HG03432 (cell line): ENCODE measurements at regions not wholly inside any gene's neighbourhood (a gene's known extent, or its start where the extent isn't known, plus 50 kb on each side); places are given as distances from the start of the nearest gene placed in this dataset.
A peak's percentile ranks its signal among the peaks of the same experiment; 100 is the strongest.
"Not testable (repeated sequence)": the region's sequence is repeated elsewhere in the genome, so short reads cannot be mapped to it uniquely, and the experiment has no call there.

Experiments
- ATAC-seq: cut with Tn5 transposase; IDR thresholded peaks from one replicate; pipeline ENCODE4 v1.9.1; 2021; ENCODE audit warnings: mild to moderate bottlenecking, moderate library complexity; ENCODE audit not compliant: unreplicated experiment

DNA sequence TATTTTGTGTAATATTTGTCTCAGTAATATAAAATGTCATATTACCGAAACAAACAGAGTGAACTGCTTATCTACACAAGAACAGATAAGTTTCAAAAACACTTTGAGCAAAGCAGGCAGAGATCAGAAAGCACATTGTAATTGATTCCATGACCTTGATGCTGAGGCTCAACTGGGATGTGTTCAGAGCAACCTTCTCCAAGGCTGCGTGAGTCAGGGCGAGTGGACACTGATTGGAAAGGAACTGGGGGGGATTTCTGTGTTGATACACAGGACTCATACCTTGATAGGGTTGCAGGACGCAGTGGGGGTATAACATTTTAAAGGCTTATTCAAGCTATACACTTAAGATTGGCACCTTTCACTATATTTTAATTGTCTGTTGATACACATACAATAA lies 1136.3 kb downstream of the UQCRFS1 start:
- ATAC-seq: no peak

DNA sequence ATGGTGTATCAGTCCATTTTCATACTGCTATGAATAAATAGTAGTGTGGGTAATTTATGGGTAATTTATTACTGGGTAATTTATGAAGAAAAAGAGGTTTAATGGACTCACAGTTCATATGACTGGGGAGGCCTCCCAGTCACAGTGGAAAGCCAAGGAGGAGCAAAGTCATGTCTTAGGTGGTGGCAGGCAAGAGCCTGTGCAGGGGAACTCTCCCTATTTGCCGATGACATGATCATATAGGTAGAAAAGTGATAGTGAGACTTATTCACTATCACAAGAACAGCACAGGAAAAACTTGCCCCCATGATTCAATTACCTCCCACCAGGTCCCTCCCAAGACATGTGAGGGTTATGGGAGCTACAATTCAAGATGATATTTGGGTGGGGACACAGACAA lies 1137.7 kb downstream of the UQCRFS1 start:
- no peak for ATAC-seq

DNA sequence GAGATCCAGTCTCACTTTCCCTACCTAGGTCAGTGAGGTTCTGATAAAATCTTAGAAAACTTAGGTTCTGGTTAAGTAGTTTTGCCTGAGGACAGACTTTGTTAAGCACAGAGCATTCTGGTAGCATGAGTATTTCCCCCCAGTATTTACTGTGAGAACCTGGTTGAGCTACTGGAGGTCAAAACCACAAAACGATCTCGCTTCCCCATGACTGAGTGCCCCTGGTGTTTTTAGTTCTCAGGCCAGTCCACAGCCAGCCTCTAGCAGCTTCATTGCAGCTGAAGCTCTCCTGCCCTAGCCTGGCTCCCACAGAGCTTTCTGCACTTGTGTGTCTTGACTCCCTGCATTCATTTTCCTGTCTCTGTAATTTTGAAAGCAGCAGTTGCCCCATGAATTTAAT lies 1138.2 kb downstream of the UQCRFS1 start:
- peak; percentile 60 for ATAC-seq

- no peak for ATAC-seq
Measured at GRCh38 chr19:28067882-28068281, 1145.1 kb downstream of the UQCRFS1 start.

DNA sequence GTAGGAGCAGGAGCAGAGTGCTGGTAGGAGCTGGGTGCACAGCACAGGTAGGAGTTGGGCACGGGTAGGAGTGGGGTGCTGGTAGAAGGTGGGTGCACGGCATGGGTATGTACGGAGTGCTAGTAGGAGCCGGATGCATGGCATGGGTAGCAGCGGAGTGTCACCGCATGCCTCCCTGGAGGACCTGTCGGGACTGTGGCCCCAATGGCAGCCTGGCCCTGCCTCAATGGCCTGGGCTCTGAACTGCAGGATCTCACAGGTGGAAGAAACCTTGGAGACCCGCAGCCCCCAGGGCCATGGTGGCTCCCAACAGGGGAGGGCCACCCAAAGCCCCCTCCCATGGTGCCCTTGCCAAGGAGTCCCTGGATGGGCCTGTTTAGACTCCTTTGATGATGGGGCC lies 1146.0 kb downstream of the UQCRFS1 start:
- ATAC-seq: no peak

DNA sequence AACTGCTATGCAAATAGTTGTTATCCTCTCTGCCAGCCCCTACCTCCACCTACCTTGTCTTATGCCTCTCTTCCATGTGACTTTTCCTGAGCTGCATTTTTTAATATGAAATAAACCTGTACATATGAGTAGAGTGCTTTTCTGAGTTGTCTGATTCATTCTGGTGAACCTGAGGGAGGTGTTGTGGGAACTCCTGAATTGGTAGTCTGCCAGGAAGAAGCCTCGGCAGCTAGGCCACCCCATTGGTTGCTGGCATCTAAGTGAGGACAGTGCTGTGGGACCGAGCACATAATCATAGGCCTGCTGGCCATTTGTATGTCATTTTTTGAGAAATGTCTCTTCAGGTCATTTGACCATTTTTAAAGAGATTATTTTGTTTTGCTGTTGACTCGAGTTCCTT lies 1146.8 kb downstream of the UQCRFS1 start:
- ATAC-seq: no peak

GRCh38 chr19:28065026-28065425 lies 1147.9 kb downstream of the UQCRFS1 start:
- ATAC-seq: no peak

- ATAC-seq: no peak
Measured at GRCh38 chr19:28063702-28064101, 1149.2 kb downstream of the UQCRFS1 start.

GRCh38 chr19:28061111-28061510 lies 1151.8 kb downstream of the UQCRFS1 start:
- ATAC-seq: no peak

- not testable (repeated sequence) for ATAC-seq
Measured at GRCh38 chr19:28057026-28057425, 1155.9 kb downstream of the UQCRFS1 start.

DNA sequence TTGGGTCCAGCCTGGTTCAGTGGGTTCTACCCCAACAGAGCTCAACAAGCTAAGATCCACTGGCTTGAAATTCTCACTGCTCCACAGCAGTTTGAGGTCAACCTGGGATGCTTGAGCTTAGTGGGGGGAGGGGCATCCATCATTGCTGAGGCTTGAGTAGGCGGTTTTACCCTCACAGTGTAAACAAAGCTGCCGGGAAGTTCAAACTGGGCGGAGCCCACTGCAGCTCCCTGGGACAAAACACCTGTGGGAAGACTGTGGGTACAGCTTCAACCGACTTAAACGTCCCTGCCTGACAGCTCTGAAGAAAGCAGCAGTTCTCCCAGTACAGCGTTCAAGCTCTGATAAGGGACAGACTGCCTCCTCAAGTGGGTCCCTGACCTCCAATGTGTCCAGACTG lies 1161.9 kb downstream of the UQCRFS1 start:
- ATAC-seq: no peak

DNA sequence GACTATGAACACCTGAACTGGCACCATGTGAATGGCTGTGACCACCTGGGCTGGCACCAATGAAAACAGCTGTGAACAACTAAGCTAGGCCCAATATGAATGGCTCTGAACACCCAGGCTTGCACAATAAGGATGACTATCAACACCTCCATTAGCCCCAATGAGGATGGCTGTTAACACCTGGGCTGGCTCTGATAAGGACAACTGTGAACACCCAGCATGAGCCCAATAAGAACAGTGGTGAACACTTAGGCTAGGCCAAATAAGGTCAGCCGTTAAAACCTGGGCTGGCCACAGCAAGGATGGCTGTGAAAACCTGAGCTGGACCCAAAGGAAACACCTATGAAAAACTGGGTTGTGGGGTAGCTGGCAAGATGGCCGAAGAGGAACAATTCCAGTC lies 1163.1 kb downstream of the UQCRFS1 start:
- ATAC-seq: no peak

DNA sequence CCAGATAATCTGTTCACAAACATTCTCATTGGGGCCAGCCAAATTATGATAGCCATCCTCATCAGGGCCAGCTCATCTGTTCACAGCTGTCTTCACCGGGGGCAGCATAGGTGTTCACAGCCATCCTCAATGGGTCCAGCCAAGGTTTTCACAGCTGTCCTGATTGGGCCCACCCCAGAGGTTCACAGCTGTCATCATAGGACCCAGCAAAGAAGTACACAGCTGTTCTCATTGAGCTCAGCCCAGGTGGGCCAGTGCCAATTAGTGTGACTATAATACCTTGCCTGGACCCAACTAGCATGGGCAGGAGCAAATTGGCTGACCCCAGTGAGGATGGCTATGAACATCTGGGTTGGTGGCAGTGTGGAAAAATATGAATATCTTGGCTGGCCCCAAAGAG lies 1166.0 kb downstream of the UQCRFS1 start:
- no peak for ATAC-seq

- ATAC-seq: no peak
Measured at GRCh38 chr19:28045621-28046020, 1167.3 kb downstream of the UQCRFS1 start.

DNA sequence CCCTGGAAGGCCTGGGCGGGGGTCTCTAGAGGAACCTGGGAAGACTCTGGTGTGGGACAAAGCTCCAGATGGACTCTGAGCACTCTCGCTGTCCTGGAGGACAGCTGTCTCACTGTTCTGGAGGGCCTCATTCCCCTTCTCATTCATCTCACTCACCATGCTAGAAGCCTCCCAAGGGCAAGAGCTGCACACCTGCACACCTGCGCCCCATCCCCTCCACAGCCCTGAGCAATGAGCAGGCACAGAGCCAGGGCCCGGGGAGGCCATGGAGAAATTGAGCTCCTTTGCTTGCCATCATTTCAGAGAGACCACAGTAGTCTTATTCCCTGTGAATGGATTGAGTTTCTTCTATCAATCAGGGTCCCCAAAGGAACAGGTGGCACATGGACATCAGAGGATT lies 1168.5 kb downstream of the UQCRFS1 start:
- no peak for ATAC-seq

DNA sequence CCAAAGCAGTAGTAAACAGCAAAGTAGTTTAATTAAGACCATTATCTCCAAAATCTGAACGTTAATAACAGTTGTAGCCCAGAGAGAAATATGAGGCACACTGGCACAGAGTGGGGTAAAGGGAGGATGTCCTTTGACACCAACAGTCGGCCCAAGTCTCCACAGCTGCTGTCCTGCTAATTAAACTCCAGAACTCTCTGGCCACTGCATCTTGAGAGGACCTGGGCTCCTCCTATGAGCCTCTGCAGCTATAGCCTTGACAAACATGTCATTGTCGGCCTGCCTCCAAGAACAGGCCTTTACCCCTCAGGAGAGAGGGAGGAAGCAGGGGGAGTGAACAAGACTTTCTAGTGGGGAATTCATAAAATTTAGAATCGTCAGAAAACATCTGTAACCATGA lies 1170.4 kb downstream of the UQCRFS1 start:
- ATAC-seq: no peak

DNA sequence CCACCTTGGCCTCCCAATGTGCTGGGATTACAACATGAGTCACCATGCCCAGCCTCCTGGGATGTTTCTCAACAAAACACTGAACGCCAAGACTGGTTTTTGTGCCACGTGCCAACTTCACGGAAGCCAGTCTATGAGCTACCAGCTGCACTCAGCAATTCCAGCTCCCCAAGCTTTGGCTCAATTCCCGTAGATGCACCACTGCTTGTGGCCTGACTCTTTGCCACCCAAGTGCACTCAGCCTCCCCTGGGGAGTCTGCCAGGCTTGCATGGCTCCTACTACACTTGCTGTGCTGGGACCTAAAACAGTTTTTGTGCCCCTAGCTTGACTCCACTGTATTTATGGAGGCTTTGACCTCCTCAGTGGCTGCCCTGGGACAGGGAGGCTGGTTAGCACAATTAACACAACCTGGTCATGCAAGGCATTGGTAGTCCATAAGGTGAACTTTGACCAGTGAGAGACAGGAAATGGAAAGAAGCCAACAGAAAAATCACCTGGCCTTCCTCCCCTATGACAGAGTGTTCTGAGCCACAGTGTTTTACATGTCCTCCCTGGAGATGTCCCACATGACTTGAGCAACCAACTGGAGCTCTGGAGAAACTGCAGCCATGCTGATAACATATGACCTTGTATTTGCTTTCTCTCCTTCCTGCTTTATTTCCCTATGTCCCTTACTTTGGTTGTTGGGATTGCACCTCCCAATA lies 1173.1 kb downstream of the UQCRFS1 start:
- no peak for ATAC-seq

GRCh38 chr19:28037186-28037585 lies 1175.8 kb downstream of the UQCRFS1 start:
- no peak for ATAC-seq

DNA sequence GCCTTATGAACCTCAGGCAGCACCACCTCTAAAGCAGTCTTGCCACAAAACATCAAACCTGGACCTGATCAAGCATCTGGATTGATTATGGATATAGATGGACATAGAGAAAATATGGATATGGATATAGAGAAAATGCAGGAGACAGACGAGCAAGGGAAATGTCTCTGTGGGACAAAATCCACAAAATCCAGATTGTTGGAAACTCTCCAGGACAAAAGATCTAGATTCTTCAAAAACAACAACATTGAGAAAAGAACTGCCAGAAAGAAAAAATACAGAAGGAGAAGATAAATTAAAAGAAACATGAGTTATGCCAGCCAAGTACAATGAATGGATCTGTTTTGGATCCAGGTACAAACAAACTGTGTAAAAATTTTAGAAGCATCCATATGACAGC lies 1176.5 kb downstream of the UQCRFS1 start:
- ATAC-seq: no peak

DNA sequence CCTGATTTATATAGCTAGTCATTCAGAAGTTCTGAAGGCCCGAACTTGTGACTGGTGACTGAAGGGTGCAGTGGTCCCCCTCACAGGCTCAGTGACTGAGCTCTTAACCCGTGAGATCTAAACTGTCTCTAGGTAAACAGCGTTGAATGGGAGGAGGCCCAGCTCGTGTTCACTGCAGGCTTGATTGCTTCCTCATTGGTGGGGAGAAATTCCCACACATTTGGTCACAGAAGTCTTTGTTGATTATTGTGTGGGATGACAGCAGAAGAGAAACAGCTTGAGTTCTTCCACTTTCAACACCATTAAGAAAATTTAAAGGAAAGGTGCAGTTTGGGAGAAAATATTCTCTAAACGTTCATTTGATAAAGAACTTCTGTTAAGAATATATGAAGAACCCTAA lies 1178.0 kb downstream of the UQCRFS1 start:
- ATAC-seq: no peak

- no peak for ATAC-seq
Measured at GRCh38 chr19:28028881-28029444, 1184.0 kb downstream of the UQCRFS1 start.

- ATAC-seq: no peak
Measured at GRCh38 chr19:28027116-28027515, 1185.8 kb downstream of the UQCRFS1 start.

DNA sequence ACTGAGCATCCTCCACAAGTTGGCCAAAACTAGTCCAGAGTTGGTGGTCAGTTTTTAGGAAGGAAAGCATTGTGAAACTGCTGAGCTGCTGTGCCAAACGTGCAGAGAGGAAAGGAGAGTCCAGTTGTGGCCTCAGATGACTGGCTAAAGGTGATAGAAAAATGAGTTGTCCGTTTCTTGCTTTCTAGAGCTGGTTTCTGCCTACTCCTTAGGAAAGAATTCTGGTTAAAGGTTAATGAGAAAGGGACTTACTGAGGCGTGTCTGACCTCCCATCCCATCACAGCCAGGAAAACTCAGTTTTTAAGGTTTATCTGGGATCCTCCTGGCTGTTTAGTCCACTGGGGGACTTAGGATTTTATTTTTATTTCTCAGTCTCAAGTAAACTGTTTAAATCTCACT lies 1186.3 kb downstream of the UQCRFS1 start:
- ATAC-seq: no peak
